GM23248 (cell line): ENCODE measurements at regions not wholly inside any gene's neighbourhood (a gene's known extent, or its start where the extent isn't known, plus 50 kb on each side); places are given as distances from the start of the nearest gene placed in this dataset.

Experiments
- EZH2 ChIP-seq: fragments of 200-600 bp; sonication (generic); IDR thresholded peaks from 2 replicates; pipeline ENCODE4 v1.6.1; 2018; ENCODE audit warnings: antibody characterized with exemption, mild to moderate bottlenecking; ENCODE audit not compliant: insufficient read depth, poor library complexity, severe bottlenecking
- EZH2phosphoT487 ChIP-seq: fragments of 200-600 bp; sonication (generic); IDR thresholded peaks from 2 replicates; pipeline ENCODE4 v1.6.1; 2018; ENCODE audit warnings: antibody characterized with exemption, moderate library complexity, mild to moderate bottlenecking, low read depth; ENCODE audit not compliant: insufficient read depth

GRCh38 chr1:70571191-70571590 lies 160.1 kb downstream of the CTH start:
- no peak for TF ChIP-seq EZH2phosphoT487
- TF ChIP-seq EZH2 = no peak
